GM12891 (cell line): ENCODE measurements at regions not wholly inside any gene's neighbourhood (a gene's known extent, or its start where the extent isn't known, plus 50 kb on each side); places are given as distances from the start of the nearest gene placed in this dataset.

ENCODE experiments used
- PAX5 ChIP-seq: IDR thresholded peaks from 2 replicates; pipeline ENCODE4 v1.6.1; 2011; ENCODE audit warnings: low read length, moderate library complexity, mild to moderate bottlenecking; ENCODE audit not compliant: insufficient read depth, severe bottlenecking
- POLR2A ChIP-seq: IDR thresholded peaks from 2 replicates; pipeline ENCODE4 v1.6.1; 2011; ENCODE audit warnings: low read depth, low read length, control low read depth
- POLR2AphosphoS5 ChIP-seq: IDR thresholded peaks from 2 replicates; pipeline ENCODE4 v1.6.1; 2011; ENCODE audit warnings: low read depth, low read length, control low read depth
- SPI1 ChIP-seq: IDR thresholded peaks from 2 replicates; pipeline ENCODE4 v1.6.1; 2011; ENCODE audit warnings: low read depth, low read length, control low read depth
- TAF1 ChIP-seq: IDR thresholded peaks from 2 replicates; pipeline ENCODE4 v1.6.1; 2011; ENCODE audit warnings: low read depth, low read length, control low read depth

DNA sequence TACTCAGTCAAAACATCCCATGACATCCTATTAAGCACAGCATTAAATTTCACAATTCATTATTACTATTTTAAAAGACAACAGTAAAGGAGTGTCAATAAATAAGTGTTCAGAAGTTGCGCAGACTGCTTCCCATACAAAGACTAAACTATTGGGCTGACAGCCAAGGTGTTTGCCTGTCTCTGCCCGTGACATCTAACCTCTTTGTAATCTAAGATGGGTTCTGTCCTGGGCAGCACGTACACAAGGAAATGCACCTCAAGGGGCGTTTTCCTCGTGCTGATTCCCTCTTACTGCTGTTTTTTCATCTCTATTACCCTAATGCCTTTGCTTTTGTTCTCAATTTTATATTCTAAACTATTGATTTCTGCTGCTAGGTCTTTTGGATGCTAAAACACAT lies 216.3 kb downstream of the NHLRC3 start:
- TF ChIP-seq SPI1 (no peak), POLR2AphosphoS5 (no peak), TAF1 (no peak), POLR2A (no peak), PAX5 (no peak)
